ENCODE measurements at regions not wholly inside any gene's neighbourhood (a gene's known extent, or its start where the extent isn't known, plus 50 kb on each side); places are given as distances from the start of the nearest gene placed in this dataset.

DNA sequence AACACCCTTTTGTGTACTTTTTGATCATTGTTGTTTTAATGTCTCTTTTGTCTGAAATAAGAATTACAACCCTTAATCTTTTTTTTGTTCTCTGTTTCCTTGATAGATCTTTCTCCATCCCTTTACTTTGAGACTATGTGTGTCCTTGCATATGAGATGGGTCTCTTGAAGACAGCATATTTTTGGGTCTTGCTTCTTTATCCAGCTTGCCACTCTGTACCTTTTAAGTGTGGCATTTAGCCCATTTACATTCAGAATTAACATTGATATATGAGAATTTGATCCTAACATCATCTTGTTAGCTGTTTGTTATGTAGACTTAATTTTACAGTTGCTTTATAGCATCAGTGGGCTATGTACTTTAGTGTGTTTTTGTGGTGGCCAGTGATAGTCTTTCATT, 382.5 kb downstream of the MED10 start:
- H3K4me3 ChIP-seq (ENCODE audit: control insufficient read depth in 2 of 3, extremely low read depth in 1 of 3, insufficient read depth in 2 of 3, low read depth in 1 of 3, low read length in 3 of 3): no peak overlapping the region
- H3K9ac ChIP-seq (ENCODE audit: control insufficient read depth, extremely low read depth, insufficient read depth, low read length): no peak overlapping the region
- no peaks in the 10 kb centered on the region for H3K4me1 ChIP-seq (ENCODE audit: control insufficient read depth, extremely low read depth, insufficient read depth, low read length)
- H3K27ac ChIP-seq (ENCODE audit: control insufficient read depth, insufficient read depth, low read length): no peak overlapping the region
- no peaks in the 10 kb centered on the region for H3K79me2 ChIP-seq (ENCODE audit: control insufficient read depth, insufficient read depth, low read length)
- no peaks in the 10 kb centered on the region for H4K20me1 ChIP-seq (ENCODE audit: control insufficient read depth, extremely low read depth, insufficient read depth, low read length)
- no peaks in the 10 kb centered on the region for H3K9me3 ChIP-seq (ENCODE audit: control insufficient read depth, low read depth, low read length)
- H3K36me3 ChIP-seq (ENCODE audit: control insufficient read depth in 2 of 2, extremely low read depth in 1 of 2, insufficient read depth in 2 of 2, low read length in 2 of 2): no peaks in the 10 kb centered on the region
- TF ChIP-seq EZH2 (IDR thresholded peaks at IDR 0.05; ENCODE audit: low read length): no peak
- TF ChIP-seq, protein P1, sequence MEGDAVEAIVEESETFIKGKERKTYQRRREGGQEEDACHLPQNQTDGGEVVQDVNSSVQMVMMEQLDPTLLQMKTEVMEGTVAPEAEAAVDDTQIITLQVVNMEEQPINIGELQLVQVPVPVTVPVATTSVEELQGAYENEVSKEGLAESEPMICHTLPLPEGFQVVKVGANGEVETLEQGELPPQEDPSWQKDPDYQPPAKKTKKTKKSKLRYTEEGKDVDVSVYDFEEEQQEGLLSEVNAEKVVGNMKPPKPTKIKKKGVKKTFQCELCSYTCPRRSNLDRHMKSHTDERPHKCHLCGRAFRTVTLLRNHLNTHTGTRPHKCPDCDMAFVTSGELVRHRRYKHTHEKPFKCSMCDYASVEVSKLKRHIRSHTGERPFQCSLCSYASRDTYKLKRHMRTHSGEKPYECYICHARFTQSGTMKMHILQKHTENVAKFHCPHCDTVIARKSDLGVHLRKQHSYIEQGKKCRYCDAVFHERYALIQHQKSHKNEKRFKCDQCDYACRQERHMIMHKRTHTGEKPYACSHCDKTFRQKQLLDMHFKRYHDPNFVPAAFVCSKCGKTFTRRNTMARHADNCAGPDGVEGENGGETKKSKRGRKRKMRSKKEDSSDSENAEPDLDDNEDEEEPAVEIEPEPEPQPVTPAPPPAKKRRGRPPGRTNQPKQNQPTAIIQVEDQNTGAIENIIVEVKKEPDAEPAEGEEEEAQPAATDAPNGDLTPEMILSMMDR (optimal IDR thresholded peaks at IDR 0.05 in 1 of 3, IDR thresholded peaks at IDR 0.05 in 1 of 3, conservative IDR thresholded peaks at IDR 0.05 in 1 of 3; ENCODE audit: extremely low read depth in 1 of 3, insufficient read depth in 2 of 3, low read length in 3 of 3): no peak
- no peaks in the 10 kb centered on the region for H3K27me3 ChIP-seq (ENCODE audit: control insufficient read depth, extremely low read depth, insufficient read depth, low read length)
- no peaks in the 10 kb centered on the region for H3K9me1 ChIP-seq (ENCODE audit: control insufficient read depth, extremely low read depth, insufficient read depth, low read length)
- H3K4me2 ChIP-seq (ENCODE audit: control insufficient read depth, extremely low read depth, insufficient read depth, low read depth, low read length): no peak overlapping the region
- FAIRE-seq: no peak
- no peak overlapping the region for H2AFZ ChIP-seq (ENCODE audit: control insufficient read depth, low read length)
- dilution Hi-C loops (cut with MboI; ENCODE audit: extremely low pct_ligation_motif_present, low sequenced_read_pairs): no loop called here
- DNase-seq (ENCODE audit: low read depth, low spot score): no peak

DNA sequence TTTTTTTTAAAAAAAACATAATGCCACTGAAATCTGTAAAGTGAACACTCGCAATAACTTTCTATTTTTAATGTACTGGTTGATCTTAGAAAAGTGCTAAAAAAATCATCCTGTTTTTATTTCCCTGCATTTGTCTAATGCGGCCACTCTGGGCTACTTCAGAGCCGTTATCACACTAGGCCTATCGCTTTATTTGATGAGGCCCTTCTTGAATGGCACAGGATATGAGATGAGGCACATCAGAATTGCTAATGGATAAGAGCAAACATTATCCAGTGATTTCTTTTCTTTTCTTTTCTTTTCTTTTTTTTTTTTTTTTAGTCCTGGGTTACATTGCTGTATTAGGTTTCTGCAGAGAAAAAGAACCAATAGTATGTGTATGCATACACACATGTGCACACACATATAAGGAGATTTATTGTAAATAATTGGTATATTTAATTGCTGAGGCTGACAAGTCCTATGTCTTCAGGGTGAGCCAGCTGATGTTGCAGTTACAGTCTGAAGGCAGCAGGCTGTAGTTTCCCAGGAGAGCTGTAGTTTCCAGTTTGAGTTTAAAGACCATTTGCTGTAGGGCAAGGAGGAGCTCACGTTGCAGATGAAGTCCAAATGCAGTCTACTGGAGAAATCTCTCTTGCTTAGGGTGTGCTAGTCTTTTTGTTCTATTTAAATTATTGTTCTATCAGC, 391.7 kb downstream of the MED10 start:
- no peak overlapping the region for H3K9ac ChIP-seq (ENCODE audit: control insufficient read depth, extremely low read depth, insufficient read depth, low read length)
- no peak for FAIRE-seq
- TF ChIP-seq EZH2 (IDR thresholded peaks at IDR 0.05; ENCODE audit: low read length): no peak
- TF ChIP-seq, protein P1 (optimal IDR thresholded peaks at IDR 0.05 in 1 of 3, IDR thresholded peaks at IDR 0.05 in 1 of 3, conservative IDR thresholded peaks at IDR 0.05 in 1 of 3; ENCODE audit: extremely low read depth in 1 of 3, insufficient read depth in 2 of 3, low read length in 3 of 3): no peak

More for the DNA sequence above, 391.7 kb downstream of the MED10 start:
- H3K27ac ChIP-seq (ENCODE audit: control insufficient read depth, insufficient read depth, low read length): no peak overlapping the region
- H4K20me1 ChIP-seq (ENCODE audit: control insufficient read depth, extremely low read depth, insufficient read depth, low read length): no peaks in the 10 kb centered on the region
- H3K4me1 ChIP-seq (ENCODE audit: control insufficient read depth, extremely low read depth, insufficient read depth, low read length): no peaks in the 10 kb centered on the region
- no peak overlapping the region for H3K4me3 ChIP-seq (ENCODE audit: control insufficient read depth in 2 of 3, extremely low read depth in 1 of 3, insufficient read depth in 2 of 3, low read depth in 1 of 3, low read length in 3 of 3)
- dilution Hi-C loops (cut with MboI; ENCODE audit: extremely low pct_ligation_motif_present, low sequenced_read_pairs): no loop called here
- no peak overlapping the region for H2AFZ ChIP-seq (ENCODE audit: control insufficient read depth, low read length)
- H3K4me2 ChIP-seq (ENCODE audit: control insufficient read depth, extremely low read depth, insufficient read depth, low read depth, low read length): no peak overlapping the region
- H3K27me3 ChIP-seq (ENCODE audit: control insufficient read depth, extremely low read depth, insufficient read depth, low read length): no peaks in the 10 kb centered on the region
- no peak for DNase-seq (ENCODE audit: low read depth, low spot score)
- no peaks in the 10 kb centered on the region for H3K36me3 ChIP-seq (ENCODE audit: control insufficient read depth in 2 of 2, extremely low read depth in 1 of 2, insufficient read depth in 2 of 2, low read length in 2 of 2)
- peaks cover 2% of the 10 kb centered on the region for H3K9me3 ChIP-seq (ENCODE audit: control insufficient read depth, low read depth, low read length)
- H3K9me1 ChIP-seq (ENCODE audit: control insufficient read depth, extremely low read depth, insufficient read depth, low read length): no peaks in the 10 kb centered on the region
- no peaks in the 10 kb centered on the region for H3K79me2 ChIP-seq (ENCODE audit: control insufficient read depth, insufficient read depth, low read length)

Data from keratinocyte (primary cell).